Fibroblast of villous mesenchyme (primary cell): ENCODE measurements at regions not wholly inside any gene's neighbourhood (a gene's known extent, or its start where the extent isn't known, plus 50 kb on each side); places are given as distances from the start of the nearest gene placed in this dataset.

Source experiments
- DNase-seq: peaks from one replicate; pipeline ENCODE4 v3.0.0-alpha.2; 2010; ENCODE audit warnings: low read depth
- H3K4me3 ChIP-seq: 2 replicates; pipeline ENCODE4 v1.5.1; 2011; ENCODE audit warnings: low read depth, mild to moderate bottlenecking, low read length
- CTCF ChIP-seq: IDR thresholded peaks from 2 replicates; pipeline ENCODE4 v1.5.1; 2012; ENCODE audit warnings: low read depth, mild to moderate bottlenecking, low read length; ENCODE audit not compliant: insufficient read depth

GRCh38 chr9:8062459-8062858 is 262.9 kb upstream of the DMAC1 start:
- no peak overlapping the region for H3K4me3 ChIP-seq
- TF ChIP-seq CTCF = no peak

GRCh38 chr9:8053501-8053900 is 253.9 kb upstream of the DMAC1 start:
- TF ChIP-seq CTCF = no peak
- no peak for DNase-seq
- no peak overlapping the region for H3K4me3 ChIP-seq

More at GRCh38 chr9:8062459-8062858, 262.9 kb upstream of the DMAC1 start:
- DNase-seq = no peak

GRCh38 chr9:8052991-8053390 is 253.4 kb upstream of the DMAC1 start:
- TF ChIP-seq CTCF = no peak
- no peak for DNase-seq
- no peak overlapping the region for H3K4me3 ChIP-seq

- no peak overlapping the region for H3K4me3 ChIP-seq
- DNase-seq = no peak
- no peak for TF ChIP-seq CTCF
These were observed 238.2 kb upstream of the DMAC1 start for GRCh38 chr9:8037745-8038144.

GRCh38 chr9:8036914-8037524 is 237.4 kb upstream of the DMAC1 start:
- no peak for TF ChIP-seq CTCF
- no peak for DNase-seq
- no peak overlapping the region for H3K4me3 ChIP-seq

GRCh38 chr9:8033794-8034193 is 234.2 kb upstream of the DMAC1 start:
- no peak for TF ChIP-seq CTCF
- H3K4me3 ChIP-seq = no peak overlapping the region
- no peak for DNase-seq

GRCh38 chr9:8030095-8030494 is 230.5 kb upstream of the DMAC1 start:
- H3K4me3 ChIP-seq = no peak overlapping the region
- no peak for TF ChIP-seq CTCF
- DNase-seq = no peak
